ENCODE measurements at regions not wholly inside any gene's neighbourhood (a gene's known extent, or its start where the extent isn't known, plus 50 kb on each side); places are given as distances from the start of the nearest gene placed in this dataset.
"Not testable (repeated sequence)": the region's sequence is repeated elsewhere in the genome, so short reads cannot be mapped to it uniquely, and the experiment has no call there.

GRCh38 chr2:163914486-163914885 lies 178.7 kb upstream of the FIGN start:
- DNase-seq, result not testable (repeated sequence)

- DNase-seq, result not testable (repeated sequence)
Observed at GRCh38 chr2:163913532-163913944, 177.7 kb upstream of the FIGN start.

GRCh38 chr2:163909411-163910080 lies 173.7 kb upstream of the FIGN start:
- DNase-seq, result no peak

GRCh38 chr2:163906410-163906809 lies 170.6 kb upstream of the FIGN start:
- no peak for DNase-seq

- DNase-seq, result no peak
Observed at GRCh38 chr2:163897799-163898198, 162.0 kb upstream of the FIGN start.

- not testable (repeated sequence) for DNase-seq
Observed at GRCh38 chr2:163893444-163893843, 157.6 kb upstream of the FIGN start.

- DNase-seq, result no peak
Observed at GRCh38 chr2:163888591-163888990, 152.8 kb upstream of the FIGN start.

GRCh38 chr2:163887182-163887581 lies 151.4 kb upstream of the FIGN start:
- no peak for DNase-seq

GRCh38 chr2:163884416-163884815 lies 148.6 kb upstream of the FIGN start:
- no peak for DNase-seq

- no peak for DNase-seq
Observed at GRCh38 chr2:163878718-163879117, 142.9 kb upstream of the FIGN start.

GRCh38 chr2:163877316-163877715 lies 141.5 kb upstream of the FIGN start:
- no peak for DNase-seq

- no peak for DNase-seq
Observed at GRCh38 chr2:163863073-163863472, 127.3 kb upstream of the FIGN start.

- DNase-seq, result no peak
Observed at GRCh38 chr2:163859951-163860350, 124.1 kb upstream of the FIGN start.

- DNase-seq, result no peak
Observed at GRCh38 chr2:163856941-163857340, 121.1 kb upstream of the FIGN start.

GRCh38 chr2:163852616-163853015 lies 116.8 kb upstream of the FIGN start:
- no peak for DNase-seq

GRCh38 chr2:163849756-163850435 lies 114.1 kb upstream of the FIGN start:
- no peak for DNase-seq

GRCh38 chr2:163838890-163839289 lies 103.1 kb upstream of the FIGN start:
- DNase-seq, result no peak

- no peak for DNase-seq
Observed at GRCh38 chr2:163836167-163836566, 100.4 kb upstream of the FIGN start.

GRCh38 chr2:163834841-163835240 lies 99.0 kb upstream of the FIGN start:
- DNase-seq, result no peak

GRCh38 chr2:163834221-163834620 lies 98.4 kb upstream of the FIGN start:
- no peak for DNase-seq

- no peak for DNase-seq
Observed at GRCh38 chr2:163828771-163829170, 93.0 kb upstream of the FIGN start.

- no peak for DNase-seq
Observed at GRCh38 chr2:163822033-163822432, 86.2 kb upstream of the FIGN start.

GRCh38 chr2:163812926-163813520 lies 77.2 kb upstream of the FIGN start:
- DNase-seq, result no peak

- DNase-seq, result no peak
Observed at GRCh38 chr2:163808406-163808805, 72.6 kb upstream of the FIGN start.
